ENCODE measurements at regions not wholly inside any gene's neighbourhood (a gene's known extent, or its start where the extent isn't known, plus 50 kb on each side); places are given as distances from the start of the nearest gene placed in this dataset.

- no peak overlapping the region for H3K4me3 ChIP-seq (replicated peaks in 1 of 2; ENCODE audit: low read depth in 1 of 2, low read length in 2 of 2)
- H3K79me2 ChIP-seq (ENCODE audit: insufficient read depth, low read length) = no peaks in the 10 kb centered on the region
- H3K4me2 ChIP-seq (ENCODE audit: low read length) = no peak overlapping the region
- no peak overlapping the region for H3K9ac ChIP-seq (ENCODE audit: low read length)
- POLR2A ChIA-PET = no interaction called here
- TF ChIP-seq JUND (IDR thresholded peaks at IDR 0.05) (no peak), ATF3 (IDR thresholded peaks at IDR 0.05) (no peak), ZNF274 (IDR thresholded peaks at IDR 0.05; ENCODE audit: low read depth, low read length) (no peak), CBX3 (IDR thresholded peaks at IDR 0.05; ENCODE audit: low read depth) (no peak), POLR2A (IDR thresholded peaks at IDR 0.05; ENCODE audit: borderline replicate concordance, extremely low read depth, insufficient read depth, insufficient read length) (no peak), ELF1 (IDR thresholded peaks at IDR 0.05; ENCODE audit: borderline replicate concordance, low read depth) (no peak), CEBPB (IDR thresholded peaks at IDR 0.05; ENCODE audit: low read depth) (no peak), EZH2 (IDR thresholded peaks at IDR 0.05) (no peak), ZBTB33 (IDR thresholded peaks at IDR 0.05; ENCODE audit: extremely low read depth, insufficient replicate concordance, low read length) (no peak), CTCF (IDR thresholded peaks at IDR 0.05 in 2 of 3, conservative IDR thresholded peaks at IDR 0.05 in 1 of 3; ENCODE audit: borderline replicate concordance in 1 of 3, insufficient read depth in 1 of 3, low read depth in 2 of 3, low read length in 2 of 3) (no peak), MAX (IDR thresholded peaks at IDR 0.05) (no peak), ZFX (IDR thresholded peaks at IDR 0.05) (no peak), REST (IDR thresholded peaks at IDR 0.05; ENCODE audit: low read depth) (no peak), FOSL1 (IDR thresholded peaks at IDR 0.05; ENCODE audit: low read depth) (no peak), EGR1 (IDR thresholded peaks at IDR 0.05; ENCODE audit: low read depth) (no peak), SP1 (IDR thresholded peaks at IDR 0.05; ENCODE audit: low read depth) (no peak)
- no peak overlapping the region for H2AFZ ChIP-seq (ENCODE audit: low read depth, low read length, poor library complexity, severe bottlenecking)
- no peak overlapping the region for H3K27ac ChIP-seq (ENCODE audit: low read depth, low read length)
- no peaks in the 10 kb centered on the region for H4K20me1 ChIP-seq (ENCODE audit: insufficient read depth)
- no peaks in the 10 kb centered on the region for H3K27me3 ChIP-seq (ENCODE audit: insufficient read depth, low read length)
- RAD21 ChIA-PET (ENCODE audit: low non-redundant PET in 1 of 2, low total read pairs in 2 of 2, uncharacterized antibody in 2 of 2, unreplicated experiment in 2 of 2) = no interaction called here
- DNase-seq (ENCODE audit: low read depth, low spot score) = no peak
- ATAC-seq = no peak
- H3K4me1 ChIP-seq (ENCODE audit: control insufficient read depth in 1 of 2, insufficient read depth in 2 of 2, low read length in 2 of 2) = no peaks in the 10 kb centered on the region
- CTCF ChIA-PET = no interaction called here
- no peaks in the 10 kb centered on the region for H3K36me3 ChIP-seq (ENCODE audit: control insufficient read depth in 1 of 2, insufficient read depth in 2 of 2, low read length in 2 of 2)
- no TSS peak for BruUV-seq (replicated peaks)
- intact Hi-C loops (cut with micrococcal nuclease) = no loop called here
- peaks cover 0 to 5% of the 10 kb centered on the region in 2 experiments; a peak in 1 of 4 replicates for H3K9me3 ChIP-seq (ENCODE audit: control insufficient read depth in 1 of 2, insufficient read depth in 1 of 2, low read depth in 1 of 2, low read length in 2 of 2)
- H3K9me2 ChIP-seq (ENCODE audit: insufficient read depth) = no peaks in the 10 kb centered on the region
These were observed 475.9 kb downstream of the HS3ST3B1 start for GRCh38 chr17:14776791-14777190.
